ENCODE measurements at regions not wholly inside any gene's neighbourhood (a gene's known extent, or its start where the extent isn't known, plus 50 kb on each side); places are given as distances from the start of the nearest gene placed in this dataset.
"Not testable (repeated sequence)": the region's sequence is repeated elsewhere in the genome, so short reads cannot be mapped to it uniquely, and the experiment has no call there.

GRCh38 chr12:127823801-127824200, 443.2 kb upstream of the TMEM132C start:
- no peak overlapping the region for H3K4me3 ChIP-seq (replicated peaks; ENCODE audit: low read depth, low read length)
- no peak for DNase-seq (ENCODE audit: extremely low read depth, insufficient read length)

GRCh38 chr12:127829281-127830064, 437.5 kb upstream of the TMEM132C start:
- Histone ChIP-seq H3K27me3 (replicated peaks; ENCODE audit: control insufficient read depth, insufficient read depth, low read length) (no peaks in the 10 kb centered on the region), H3K36me3 (ENCODE audit: control insufficient read depth, insufficient read depth, low read length) (no peaks in the 10 kb centered on the region), H3K4me3 (replicated peaks; ENCODE audit: low read depth, low read length) (no peak overlapping the region)
- TF ChIP-seq CTCF (IDR thresholded peaks at IDR 0.05; ENCODE audit: insufficient read depth, low read length, poor library complexity, severe bottlenecking) = no peak
- no peak for DNase-seq (ENCODE audit: extremely low read depth, insufficient read length)

More at GRCh38 chr12:127823801-127824200, 443.2 kb upstream of the TMEM132C start:
- TF ChIP-seq CTCF (IDR thresholded peaks at IDR 0.05; ENCODE audit: insufficient read depth, low read length, poor library complexity, severe bottlenecking) = no peak
- no peaks in the 10 kb centered on the region for H3K36me3 ChIP-seq (ENCODE audit: control insufficient read depth, insufficient read depth, low read length)
- H3K27me3 ChIP-seq (replicated peaks; ENCODE audit: control insufficient read depth, insufficient read depth, low read length) = no peaks in the 10 kb centered on the region

- Histone ChIP-seq H3K27me3 (replicated peaks; ENCODE audit: control insufficient read depth, insufficient read depth, low read length) (no peaks in the 10 kb centered on the region), H3K4me3 (replicated peaks; ENCODE audit: low read depth, low read length) (no peak overlapping the region), H3K36me3 (ENCODE audit: control insufficient read depth, insufficient read depth, low read length) (no peaks in the 10 kb centered on the region)
- TF ChIP-seq CTCF (IDR thresholded peaks at IDR 0.05; ENCODE audit: insufficient read depth, low read length, poor library complexity, severe bottlenecking) = no peak
- DNase-seq (ENCODE audit: extremely low read depth, insufficient read length) = no peak
These were observed 436.9 kb upstream of the TMEM132C start for GRCh38 chr12:127830065-127830460.

- Histone ChIP-seq H3K27me3 (replicated peaks; ENCODE audit: control insufficient read depth, insufficient read depth, low read length) (no peaks in the 10 kb centered on the region), H3K36me3 (ENCODE audit: control insufficient read depth, insufficient read depth, low read length) (no peaks in the 10 kb centered on the region), H3K4me3 (replicated peaks; ENCODE audit: low read depth, low read length) (no peak overlapping the region)
- DNase-seq (ENCODE audit: extremely low read depth, insufficient read length) = no peak
- no peak for TF ChIP-seq CTCF (IDR thresholded peaks at IDR 0.05; ENCODE audit: insufficient read depth, low read length, poor library complexity, severe bottlenecking)
These were observed 436.2 kb upstream of the TMEM132C start for GRCh38 chr12:127830730-127831129.

GRCh38 chr12:127832172-127832571, 434.8 kb upstream of the TMEM132C start:
- Histone ChIP-seq H3K4me3 (replicated peaks; ENCODE audit: low read depth, low read length) (no peak overlapping the region), H3K36me3 (ENCODE audit: control insufficient read depth, insufficient read depth, low read length) (no peaks in the 10 kb centered on the region), H3K27me3 (replicated peaks; ENCODE audit: control insufficient read depth, insufficient read depth, low read length) (no peaks in the 10 kb centered on the region)
- no peak for TF ChIP-seq CTCF (IDR thresholded peaks at IDR 0.05; ENCODE audit: insufficient read depth, low read length, poor library complexity, severe bottlenecking)
- no peak for DNase-seq (ENCODE audit: extremely low read depth, insufficient read length)

- not testable (repeated sequence) for DNase-seq (ENCODE audit: extremely low read depth, insufficient read length); H3K36me3 ChIP-seq (ENCODE audit: control insufficient read depth, insufficient read depth, low read length); H3K27me3 ChIP-seq (replicated peaks; ENCODE audit: control insufficient read depth, insufficient read depth, low read length); H3K4me3 ChIP-seq (replicated peaks; ENCODE audit: low read depth, low read length)
These were observed 430.2 kb upstream of the TMEM132C start for GRCh38 chr12:127836802-127837201.

All from GM06990 (cell line).